NCI-H187 (cell line): ENCODE measurements at regions not wholly inside any gene's neighbourhood (a gene's known extent, or its start where the extent isn't known, plus 50 kb on each side); places are given as distances from the start of the nearest gene placed in this dataset.

Source experiments
- DNase-seq, 2 experiments: peaks; one replicate each; lab custom pipeline; 2025; lab: John Stamatoyannopoulos, UW

GRCh38 chr18:34592961-34593382, 117.1 kb upstream of the DTNA start:
- DNase-seq: no peak

DNA sequence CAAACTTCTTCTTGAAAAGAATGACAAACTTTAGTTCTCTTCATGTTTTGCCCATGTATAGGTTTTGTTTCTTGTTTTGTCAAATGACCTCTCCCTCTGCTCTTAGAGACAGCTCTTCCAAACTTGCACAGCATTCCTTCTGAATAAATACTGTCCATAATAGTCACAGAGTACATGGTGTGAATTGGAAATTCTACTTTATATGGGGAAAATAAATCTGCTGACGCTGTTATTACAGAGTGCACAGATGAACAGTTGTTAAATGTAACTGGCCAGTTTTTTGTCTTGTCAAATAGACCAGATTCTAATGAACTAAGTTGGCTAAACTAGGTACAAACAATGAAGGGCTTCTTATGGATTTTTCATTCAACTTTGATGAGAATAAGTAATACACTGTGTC, 115.8 kb upstream of the DTNA start:
- DNase-seq: no peak

- DNase-seq: no peak
Measured at GRCh38 chr18:34595690-34596089, 114.4 kb upstream of the DTNA start.

- DNase-seq: no peak
Measured at GRCh38 chr18:34598120-34598635, 111.9 kb upstream of the DTNA start.

- DNase-seq: no peak
Measured at GRCh38 chr18:34600158-34600557, 109.9 kb upstream of the DTNA start.

- DNase-seq: no peak
Measured at GRCh38 chr18:34600874-34601656, 109.0 kb upstream of the DTNA start.

DNA sequence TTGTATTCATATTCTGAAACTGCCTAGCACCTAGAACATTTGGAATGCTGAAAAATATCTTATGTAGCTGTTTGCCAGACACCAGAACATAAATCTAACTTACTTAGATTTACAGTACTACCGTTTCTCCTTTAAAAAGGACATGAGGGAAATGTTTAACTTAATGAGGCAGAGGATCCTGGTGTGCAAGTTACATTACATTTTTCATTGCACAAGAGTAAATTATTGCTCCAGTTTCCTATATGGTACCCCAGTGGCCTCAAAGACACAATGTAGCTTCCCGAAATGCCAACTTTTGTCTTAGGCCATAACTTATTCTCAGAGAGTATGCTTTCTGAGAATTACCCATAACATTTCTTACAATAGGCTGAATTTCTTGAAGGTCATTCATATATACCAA, 105.5 kb upstream of the DTNA start:
- DNase-seq: no peak

DNA sequence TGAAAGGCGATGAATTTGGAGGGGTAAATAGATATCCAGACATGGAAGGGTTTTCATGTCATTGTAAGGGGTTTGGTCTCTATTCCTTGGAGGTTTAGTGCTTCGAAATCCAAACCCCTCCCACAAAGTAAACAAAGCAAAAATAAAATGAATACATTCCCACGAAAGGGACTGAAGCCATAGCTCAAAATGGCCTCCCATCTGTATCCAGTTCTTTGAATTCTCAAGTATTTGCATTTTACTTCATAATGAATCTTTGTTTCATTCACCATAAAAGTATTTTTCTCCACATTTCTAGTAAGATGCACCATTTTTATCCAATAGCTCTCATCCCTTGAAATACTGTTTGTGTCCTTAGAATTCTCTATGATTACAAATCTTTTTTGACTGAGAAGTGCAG, 103.2 kb upstream of the DTNA start:
- DNase-seq: no peak

GRCh38 chr18:34608064-34608463, 102.0 kb upstream of the DTNA start:
- DNase-seq: no peak

GRCh38 chr18:34609986-34610648, 100.0 kb upstream of the DTNA start:
- DNase-seq: no peak

- DNase-seq: no peak
Measured at GRCh38 chr18:34611904-34612303, 98.2 kb upstream of the DTNA start.

GRCh38 chr18:34620258-34620861, 89.7 kb upstream of the DTNA start:
- DNase-seq: no peak

- DNase-seq: no peak
Measured at GRCh38 chr18:34623557-34623956, 86.5 kb upstream of the DTNA start.

DNA sequence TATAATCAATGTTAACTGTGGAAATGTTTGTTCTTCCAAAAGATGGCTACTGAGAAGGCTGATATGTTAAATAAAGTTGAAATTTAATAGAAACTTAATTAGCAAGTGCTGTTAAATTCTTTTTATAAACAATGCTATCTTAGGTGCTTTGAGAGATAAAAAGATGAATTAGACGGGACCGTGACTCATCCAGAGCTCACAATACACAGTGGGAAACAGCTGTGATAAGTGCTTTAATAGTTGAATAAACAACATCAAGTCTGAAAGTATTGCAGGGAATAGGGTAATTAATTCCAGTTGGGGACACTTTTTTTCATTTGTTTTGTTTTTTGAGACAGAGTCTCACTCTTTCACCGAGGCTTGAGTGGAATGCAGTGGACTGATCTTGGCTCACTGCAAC, 85.5 kb upstream of the DTNA start:
- DNase-seq: no peak

- no peak for DNase-seq
Measured at GRCh38 chr18:34626404-34627136, 83.5 kb upstream of the DTNA start.

DNA sequence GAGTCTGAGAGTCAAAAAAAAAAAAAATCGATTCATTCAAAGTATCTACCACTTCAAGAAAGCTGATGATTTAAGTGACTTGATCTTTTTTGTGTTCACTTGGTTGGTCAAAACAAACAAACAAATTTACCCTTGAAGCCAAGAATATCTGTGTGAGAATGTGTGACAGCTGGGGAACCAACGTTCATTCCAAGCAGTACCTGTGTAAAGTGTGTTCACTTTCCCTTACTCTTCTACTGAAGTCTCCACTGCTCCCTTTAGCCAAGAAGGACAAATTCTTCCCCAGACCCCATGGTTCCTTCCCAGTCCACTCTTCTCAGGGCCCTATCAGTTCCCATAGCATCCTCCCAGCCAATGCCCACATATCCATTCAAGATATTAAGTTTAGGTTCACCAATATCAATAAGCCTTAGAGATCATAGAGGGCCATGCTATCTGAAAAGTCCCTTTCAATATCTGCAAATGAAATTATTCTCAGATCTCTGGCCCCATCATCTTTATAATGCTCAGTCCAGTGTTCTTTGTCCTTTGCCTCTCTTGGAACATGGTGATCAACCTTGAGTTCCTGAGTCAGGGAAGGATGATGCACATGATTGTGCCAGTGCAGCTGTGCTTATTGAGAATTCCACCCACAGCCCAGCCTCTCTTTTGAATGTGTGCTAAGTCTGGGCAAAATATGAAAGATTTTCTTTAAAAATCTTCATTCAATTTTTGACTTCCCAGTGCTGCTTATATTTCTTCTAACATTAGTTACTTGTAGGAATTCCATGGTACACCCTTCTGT, 82.8 kb upstream of the DTNA start:
- no peak for DNase-seq

DNA sequence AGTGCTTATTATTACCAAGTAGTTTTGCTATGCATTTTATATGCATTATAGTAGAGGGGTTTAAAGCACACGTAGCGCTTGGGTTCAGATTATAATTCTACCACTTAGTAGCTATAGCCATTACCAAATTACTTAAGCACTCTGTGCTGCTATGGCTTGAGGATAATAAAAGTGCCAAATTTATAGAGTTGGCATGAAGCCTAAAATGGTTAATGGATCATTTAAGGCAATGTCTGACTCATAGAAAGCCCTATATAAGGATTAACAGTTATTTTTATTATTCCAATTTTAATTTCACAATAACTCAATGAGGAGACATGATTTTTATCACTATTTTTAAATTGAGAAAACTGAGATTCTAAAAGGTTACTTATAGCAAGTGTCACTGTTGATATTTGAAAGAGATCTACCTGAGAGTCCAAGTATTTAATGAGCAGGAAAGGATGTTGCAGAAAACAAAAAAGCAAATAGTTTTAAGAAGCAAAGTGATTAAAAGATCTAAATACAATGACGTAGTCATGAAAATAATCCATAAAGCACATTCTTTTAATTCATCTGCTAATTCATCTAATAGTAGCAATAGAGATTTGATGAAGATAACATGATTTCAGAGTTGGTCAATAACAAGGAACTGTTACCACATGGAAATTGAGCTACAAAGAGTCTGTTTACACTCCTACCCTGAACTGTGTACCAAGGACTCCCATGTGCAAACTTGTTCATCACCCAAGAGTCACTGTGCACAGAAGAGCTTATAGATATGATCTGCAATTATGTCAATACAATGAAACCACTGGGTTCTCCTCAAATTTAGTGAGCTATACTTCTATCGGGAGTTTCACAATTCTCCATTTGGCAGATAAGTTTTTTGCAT, 78.8 kb upstream of the DTNA start:
- no peak for DNase-seq

DNA sequence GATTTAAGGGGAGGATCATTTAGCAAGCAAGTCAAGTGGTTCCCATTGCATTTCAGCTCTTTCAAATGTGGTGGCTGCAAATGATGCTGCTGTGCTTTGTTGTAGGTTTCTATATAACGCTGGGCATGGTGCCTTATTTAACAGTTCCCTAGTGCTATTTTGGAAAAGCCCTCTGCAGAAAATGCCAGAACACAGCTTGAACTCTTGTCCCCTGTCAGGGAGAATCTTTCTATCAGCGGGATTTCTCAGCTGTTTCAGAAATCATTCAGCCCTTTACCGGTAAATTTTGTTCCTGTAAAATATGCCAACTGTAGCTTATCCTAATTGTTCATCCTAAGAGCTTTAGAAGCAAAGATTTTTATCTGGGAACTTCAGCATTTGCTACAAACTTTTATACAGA, 77.8 kb upstream of the DTNA start:
- DNase-seq: no peak

DNA sequence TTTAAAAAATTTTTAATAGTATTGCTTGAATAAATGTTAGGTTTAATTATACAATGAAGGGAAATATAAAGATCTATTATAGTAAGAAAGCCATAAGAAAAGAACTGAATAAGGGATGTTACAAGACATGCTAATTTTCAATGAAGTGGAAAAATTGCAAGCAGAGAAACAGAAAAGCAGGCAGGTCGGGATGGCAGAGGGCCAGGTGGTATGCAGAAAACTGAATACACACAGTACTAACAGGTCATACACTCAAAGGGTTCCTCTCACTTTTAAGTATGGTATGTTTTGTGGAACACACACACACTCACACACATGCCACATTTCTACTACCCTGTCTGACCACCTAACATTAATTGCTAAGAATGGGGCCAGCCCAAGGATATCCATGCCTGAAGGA, 76.7 kb upstream of the DTNA start:
- no peak for DNase-seq

- no peak for DNase-seq
Measured at GRCh38 chr18:34637094-34637801, 72.8 kb upstream of the DTNA start.
